Osteoblast (primary cell): ENCODE measurements at regions not wholly inside any gene's neighbourhood (a gene's known extent, or its start where the extent isn't known, plus 50 kb on each side); places are given as distances from the start of the nearest gene placed in this dataset.
A peak's percentile ranks its signal among the peaks of the same experiment; 100 is the strongest.

ENCODE experiments used
- DNase-seq: peaks from one replicate; pipeline ENCODE4 v3.0.0; 2011; ENCODE audit warnings: low spot score, mixed read lengths; ENCODE audit not compliant: insufficient read length; ENCODE audit errors: missing footprints
- H2AFZ ChIP-seq: 2 replicates; pipeline ENCODE4 v1.6.0; 2011; ENCODE audit warnings: mild to moderate bottlenecking, low read length
- H3K27ac ChIP-seq: 2 replicates; pipeline ENCODE4 v1.5.1; 2011; ENCODE audit warnings: mild to moderate bottlenecking, low read depth, low read length, moderate library complexity
- H3K27me3 ChIP-seq: 2 replicates; pipeline ENCODE4 v1.6.0; 2012; ENCODE audit warnings: mild to moderate bottlenecking, control low read depth, inconsistent platforms, low read length, moderate library complexity; ENCODE audit not compliant: insufficient read depth
- H3K36me3 ChIP-seq: 2 replicates; pipeline ENCODE4 v1.5.1; 2011; ENCODE audit warnings: mild to moderate bottlenecking, low read length, control low read depth, moderate library complexity; ENCODE audit not compliant: insufficient read depth
- H3K4me1 ChIP-seq: 2 replicates; pipeline ENCODE4 v1.5.1; 2011; ENCODE audit warnings: mild to moderate bottlenecking, low read length, control low read depth, moderate library complexity; ENCODE audit not compliant: insufficient read depth
- H3K4me2 ChIP-seq: 2 replicates; pipeline ENCODE4 v1.6.0; 2011; ENCODE audit warnings: mild to moderate bottlenecking, low read length; ENCODE audit not compliant: insufficient read depth
- H3K4me3 ChIP-seq: fragments of 200-600 bp; sonication (generic); 3 replicates; pipeline ENCODE4 v1.5.1; 2012; ENCODE audit warnings: mild to moderate bottlenecking, low read length, inconsistent platforms; ENCODE audit not compliant: insufficient read depth
- H3K79me2 ChIP-seq: 2 replicates; pipeline ENCODE4 v1.6.0; 2012; ENCODE audit warnings: mild to moderate bottlenecking, low read length, control low read depth, inconsistent platforms; ENCODE audit not compliant: insufficient read depth
- H3K9me3 ChIP-seq: 2 replicates; pipeline ENCODE4 v1.5.1; 2011; ENCODE audit warnings: low read depth, low read length, control low read depth
- H4K20me1 ChIP-seq: 2 replicates; pipeline ENCODE4 v1.6.0; 2012; ENCODE audit warnings: mild to moderate bottlenecking, low read length, control low read depth; ENCODE audit not compliant: insufficient read depth
- TF ChIP-seq, protein P1 (sequence below): IDR thresholded peaks from 2 replicates; pipeline ENCODE4 v1.5.1; 2011; ENCODE audit warnings: mild to moderate bottlenecking, low read depth, low read length, moderate library complexity; ENCODE audit errors: extremely low read depth

DNA sequence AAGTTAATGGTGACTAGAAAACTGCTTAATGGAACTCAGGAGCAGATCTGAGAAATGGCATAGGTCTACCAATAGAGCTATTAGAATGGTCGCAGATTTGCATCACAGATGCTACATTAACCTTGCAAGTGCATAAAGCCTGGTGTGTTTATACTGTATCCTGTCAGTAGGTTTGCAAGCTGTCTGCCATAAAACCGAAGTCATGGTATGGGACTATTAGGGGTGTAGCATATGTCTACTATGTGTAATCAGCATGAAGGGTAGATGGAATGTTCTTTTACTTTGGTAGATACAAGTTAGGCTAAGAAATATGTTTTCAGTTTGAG is 574.2 kb upstream of the ADGRL2 start:
- H2AFZ ChIP-seq = no peak overlapping the region
- H3K4me1 ChIP-seq = no peaks in the 10 kb centered on the region
- no peak for DNase-seq
- H3K27ac ChIP-seq = no peak overlapping the region
- H3K4me2 ChIP-seq = no peak overlapping the region
- TF ChIP-seq, protein P1, sequence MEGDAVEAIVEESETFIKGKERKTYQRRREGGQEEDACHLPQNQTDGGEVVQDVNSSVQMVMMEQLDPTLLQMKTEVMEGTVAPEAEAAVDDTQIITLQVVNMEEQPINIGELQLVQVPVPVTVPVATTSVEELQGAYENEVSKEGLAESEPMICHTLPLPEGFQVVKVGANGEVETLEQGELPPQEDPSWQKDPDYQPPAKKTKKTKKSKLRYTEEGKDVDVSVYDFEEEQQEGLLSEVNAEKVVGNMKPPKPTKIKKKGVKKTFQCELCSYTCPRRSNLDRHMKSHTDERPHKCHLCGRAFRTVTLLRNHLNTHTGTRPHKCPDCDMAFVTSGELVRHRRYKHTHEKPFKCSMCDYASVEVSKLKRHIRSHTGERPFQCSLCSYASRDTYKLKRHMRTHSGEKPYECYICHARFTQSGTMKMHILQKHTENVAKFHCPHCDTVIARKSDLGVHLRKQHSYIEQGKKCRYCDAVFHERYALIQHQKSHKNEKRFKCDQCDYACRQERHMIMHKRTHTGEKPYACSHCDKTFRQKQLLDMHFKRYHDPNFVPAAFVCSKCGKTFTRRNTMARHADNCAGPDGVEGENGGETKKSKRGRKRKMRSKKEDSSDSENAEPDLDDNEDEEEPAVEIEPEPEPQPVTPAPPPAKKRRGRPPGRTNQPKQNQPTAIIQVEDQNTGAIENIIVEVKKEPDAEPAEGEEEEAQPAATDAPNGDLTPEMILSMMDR = no peak
- H3K4me3 ChIP-seq = no peak overlapping the region
- H3K27me3 ChIP-seq = no peaks in the 10 kb centered on the region
- H4K20me1 ChIP-seq = no peaks in the 10 kb centered on the region
- H3K9me3 ChIP-seq = no peaks in the 10 kb centered on the region
- H3K79me2 ChIP-seq = no peaks in the 10 kb centered on the region
- H3K36me3 ChIP-seq = no peaks in the 10 kb centered on the region

GRCh38 chr1:81225789-81226602 is 574.7 kb upstream of the ADGRL2 start:
- DNase-seq = no peak
- TF ChIP-seq, protein P1 = no peak
- Histone ChIP-seq H3K79me2 (no peaks in the 10 kb centered on the region), H3K4me1 (no peaks in the 10 kb centered on the region), H4K20me1 (no peaks in the 10 kb centered on the region), H3K4me2 (no peak overlapping the region), H3K36me3 (no peaks in the 10 kb centered on the region), H3K9me3 (no peaks in the 10 kb centered on the region), H3K27ac (no peak overlapping the region), H3K4me3 (no peak overlapping the region), H2AFZ (no peak overlapping the region), H3K27me3 (no peaks in the 10 kb centered on the region)

DNA sequence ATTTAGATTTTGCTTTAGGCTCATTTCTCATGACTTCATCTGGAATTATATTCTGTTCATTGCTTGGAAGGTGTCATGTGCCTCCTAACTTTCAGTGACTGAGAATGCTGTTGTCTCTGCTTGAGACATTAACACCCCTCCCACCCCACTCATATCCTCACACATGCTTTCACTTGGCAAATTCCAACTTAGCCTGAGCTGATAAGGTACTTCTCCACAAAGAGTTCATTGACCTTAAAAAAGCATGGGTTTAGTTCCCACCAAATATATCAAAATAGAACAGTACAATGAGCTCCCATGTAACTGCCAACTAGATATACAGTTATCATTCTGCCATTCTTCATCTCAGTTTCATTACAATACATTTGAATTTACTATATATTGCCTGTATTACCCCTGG is 576.5 kb upstream of the ADGRL2 start:
- Histone ChIP-seq H3K27me3 (no peaks in the 10 kb centered on the region), H3K4me1 (no peaks in the 10 kb centered on the region), H3K27ac (no peak overlapping the region), H3K4me3 (no peak overlapping the region), H3K36me3 (no peaks in the 10 kb centered on the region), H3K9me3 (no peaks in the 10 kb centered on the region), H4K20me1 (no peaks in the 10 kb centered on the region), H2AFZ (no peak overlapping the region), H3K79me2 (no peaks in the 10 kb centered on the region), H3K4me2 (no peak overlapping the region)
- no peak for DNase-seq
- TF ChIP-seq, protein P1 = no peak

DNA sequence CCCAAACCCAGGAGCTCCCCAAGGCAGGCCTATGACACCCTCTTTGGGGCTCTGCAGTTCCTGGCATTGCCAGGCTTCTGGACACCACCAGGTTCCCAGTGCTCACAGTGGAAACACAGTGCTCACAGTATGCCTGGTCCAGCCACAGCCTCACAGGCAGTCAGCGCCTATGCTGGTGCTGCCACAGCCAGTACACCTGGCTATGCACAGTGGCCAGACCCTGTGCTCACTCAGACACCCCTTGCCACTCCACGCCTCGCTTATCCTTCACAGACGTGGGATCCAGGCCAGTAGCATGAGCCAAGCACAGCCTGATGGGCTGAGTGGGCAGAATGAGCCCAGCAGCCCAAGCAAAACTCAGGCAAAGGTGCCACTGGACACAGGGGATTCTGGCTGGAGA is 579.2 kb upstream of the ADGRL2 start:
- H3K27ac ChIP-seq = no peak overlapping the region
- H3K4me3 ChIP-seq = no peak overlapping the region
- H3K79me2 ChIP-seq = no peaks in the 10 kb centered on the region
- H4K20me1 ChIP-seq = no peaks in the 10 kb centered on the region
- DNase-seq = peak; percentile 27
- H2AFZ ChIP-seq = no peak overlapping the region
- no peaks in the 10 kb centered on the region for H3K36me3 ChIP-seq
- no peaks in the 10 kb centered on the region for H3K27me3 ChIP-seq
- H3K4me1 ChIP-seq = no peaks in the 10 kb centered on the region
- no peak overlapping the region for H3K4me2 ChIP-seq
- TF ChIP-seq, protein P1 = no peak
- no peaks in the 10 kb centered on the region for H3K9me3 ChIP-seq
